Jurkat, Clone E6-1 (cell line): ENCODE measurements at regions not wholly inside any gene's neighbourhood (a gene's known extent, or its start where the extent isn't known, plus 50 kb on each side); places are given as distances from the start of the nearest gene placed in this dataset.
A peak's percentile ranks its signal among the peaks of the same experiment; 100 is the strongest.
"Not testable (repeated sequence)": the region's sequence is repeated elsewhere in the genome, so short reads cannot be mapped to it uniquely, and the experiment has no call there.

Source experiments
- DNase-seq: peaks from one replicate; pipeline ENCODE4 v3.0.0-alpha.2; 2011; ENCODE audit warnings: low read depth, low spot score
- H3K4me3 ChIP-seq: 2 replicates; pipeline ENCODE4 v1.5.1; 2011; ENCODE audit warnings: mild to moderate bottlenecking, low read length, control low read depth, moderate library complexity

GRCh38 chr5:148740079-148740858 is 85.9 kb upstream of the HTR4 start:
- DNase-seq = no peak
- no peak overlapping the region for H3K4me3 ChIP-seq

DNA sequence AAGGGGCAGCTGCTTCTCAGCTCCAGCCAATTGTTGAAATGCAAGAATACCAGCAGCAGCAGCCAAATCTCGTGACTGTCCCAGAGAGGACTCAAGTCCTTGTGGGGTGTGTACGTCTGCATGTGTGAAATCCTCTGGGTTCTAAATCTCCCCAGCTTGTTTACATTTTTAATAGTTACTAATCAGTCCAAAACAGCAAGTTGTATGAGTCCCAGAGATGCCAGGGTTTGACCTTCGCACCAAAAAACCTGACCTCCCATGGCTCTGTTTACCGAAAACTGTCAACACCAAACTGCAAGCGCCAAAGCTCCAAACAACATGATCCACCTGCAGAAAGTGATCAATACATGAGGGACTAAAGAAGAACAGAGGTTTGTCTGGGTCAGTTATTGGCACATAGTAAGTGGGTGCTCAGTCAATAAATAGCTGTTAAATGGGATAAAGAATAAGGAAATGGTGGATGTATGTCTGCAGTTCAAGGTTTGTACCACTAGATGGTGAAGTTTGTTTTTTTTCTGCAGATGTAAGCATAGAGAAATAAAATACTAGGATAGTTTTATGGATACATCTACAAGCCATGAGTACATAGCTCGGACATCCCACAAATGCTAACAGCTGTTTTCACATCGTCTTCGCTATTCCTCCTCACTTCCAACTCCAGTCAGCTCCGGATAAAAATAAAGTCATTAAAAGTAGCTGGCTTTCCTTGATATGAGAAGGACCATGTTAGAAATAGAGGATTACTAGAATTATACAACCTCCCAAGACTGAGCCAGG is 85.3 kb upstream of the ADRB2 start:
- DNase-seq = peak; percentile 45
- no peak overlapping the region for H3K4me3 ChIP-seq

GRCh38 chr5:148741766-148742165 is 84.6 kb upstream of the ADRB2 start:
- DNase-seq, H3K4me3 ChIP-seq: not testable (repeated sequence)

GRCh38 chr5:148744380-148744779 is 82.0 kb upstream of the ADRB2 start:
- H3K4me3 ChIP-seq, DNase-seq: not testable (repeated sequence)

DNA sequence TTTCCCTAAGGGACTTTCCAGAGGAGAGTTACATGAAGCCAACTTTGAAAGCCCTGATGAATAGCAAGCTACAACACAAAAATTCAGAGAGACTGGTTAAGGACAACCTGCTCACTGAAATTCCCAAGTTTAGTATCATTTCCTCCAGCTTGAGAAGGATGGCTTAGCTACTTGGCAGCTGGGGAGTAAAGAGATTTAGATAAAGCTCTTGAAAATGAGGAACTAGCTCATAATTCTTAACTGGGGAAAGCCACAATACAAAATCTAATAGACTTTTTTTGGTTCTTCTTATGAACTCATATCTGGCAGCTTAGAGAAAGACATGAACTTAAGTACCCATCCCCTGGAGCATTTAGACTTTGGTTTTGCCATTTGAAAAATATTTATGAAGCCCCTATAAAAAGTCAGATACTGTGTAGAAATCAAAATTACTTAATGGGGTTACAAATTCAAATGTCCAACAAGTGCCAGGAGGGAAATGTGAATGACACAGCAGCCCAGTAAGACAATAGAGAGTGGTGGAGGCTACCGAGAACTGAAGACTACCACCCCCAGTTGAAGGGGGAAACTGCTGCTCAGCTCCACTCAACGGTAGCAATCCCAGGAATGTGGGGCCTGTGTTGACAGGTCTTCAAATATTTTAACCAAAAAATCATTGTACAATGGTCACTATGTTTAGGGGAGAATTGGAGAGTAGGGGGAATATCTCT is 79.4 kb upstream of the ADRB2 start:
- H3K4me3 ChIP-seq = no peak overlapping the region
- DNase-seq = no peak

DNA sequence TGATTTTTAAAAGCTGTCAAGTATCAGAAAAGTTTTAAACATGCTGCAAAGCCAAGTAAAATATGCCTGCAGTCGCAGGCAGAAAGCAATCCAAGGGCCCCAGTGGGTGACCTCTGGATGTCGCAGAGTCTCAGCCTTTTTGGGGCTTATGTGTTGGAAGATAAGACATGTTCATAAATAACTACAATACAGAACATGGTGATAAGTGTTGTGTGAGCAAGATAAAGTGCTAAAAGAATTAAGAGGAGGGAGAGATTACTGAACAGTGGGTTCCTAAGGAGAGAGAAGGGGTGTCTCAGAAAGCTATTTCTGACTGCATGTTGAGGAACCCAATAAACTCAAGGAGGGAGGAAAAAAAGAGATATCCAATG is 78.9 kb upstream of the ADRB2 start:
- no peak overlapping the region for H3K4me3 ChIP-seq
- no peak for DNase-seq

DNA sequence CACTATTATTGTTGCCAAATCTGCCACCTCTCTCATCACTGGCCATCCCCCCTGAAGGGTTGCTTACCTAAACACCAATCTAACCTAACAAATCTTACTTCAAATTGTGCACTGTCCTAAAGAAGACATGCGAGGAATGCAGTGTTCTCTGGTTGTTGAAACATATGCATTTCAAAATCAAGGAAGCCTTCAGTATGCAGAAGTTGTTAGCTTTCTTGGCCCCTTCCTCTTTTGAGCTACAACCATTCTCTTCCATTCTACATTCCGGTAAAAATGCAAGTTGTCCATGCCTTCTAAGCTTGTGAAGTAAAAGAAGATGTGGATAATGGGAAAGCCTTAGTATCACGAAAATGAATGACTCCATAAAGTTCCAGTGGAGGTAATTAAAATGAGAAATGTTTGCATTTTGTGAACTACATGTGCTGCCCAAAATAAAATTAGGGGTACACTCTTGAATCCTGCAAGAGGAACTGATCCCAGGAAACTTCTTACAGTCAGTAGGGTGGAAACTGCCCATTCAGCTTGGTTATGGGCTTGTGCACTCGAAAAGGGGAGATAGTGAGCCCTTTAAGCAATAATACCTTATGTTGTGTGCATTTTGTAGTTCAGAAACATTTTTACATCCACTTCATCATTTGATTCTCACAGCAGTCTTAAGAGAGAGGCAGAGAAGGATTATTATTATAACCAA is 77.6 kb upstream of the ADRB2 start:
- no peak for DNase-seq

DNA sequence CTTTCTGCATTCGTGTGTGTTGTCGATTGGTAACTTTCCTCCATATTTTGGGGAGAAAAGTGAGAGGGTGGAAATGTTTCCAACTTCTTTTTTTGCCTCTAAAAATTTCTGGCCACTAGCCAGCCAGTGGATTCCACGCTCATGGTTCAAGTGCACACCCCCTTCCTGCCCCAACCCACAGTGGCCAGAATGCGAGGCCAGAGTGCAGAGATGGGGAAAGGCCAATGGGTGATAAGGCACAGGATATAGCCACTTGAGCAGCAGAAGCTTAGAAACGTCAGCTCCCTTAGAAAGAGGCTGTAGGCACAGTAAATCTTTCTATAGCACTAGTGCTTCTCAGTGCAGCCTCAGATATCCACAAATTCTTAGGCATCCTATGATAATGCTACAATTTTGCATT is 75.8 kb upstream of the ADRB2 start:
- H3K4me3 ChIP-seq = no peak overlapping the region
- DNase-seq = no peak

More for the DNA sequence above, 77.6 kb upstream of the ADRB2 start:
- no peak overlapping the region for H3K4me3 ChIP-seq

- no peak for DNase-seq
- H3K4me3 ChIP-seq = no peak overlapping the region
Measured at GRCh38 chr5:148751025-148751424, 75.4 kb upstream of the ADRB2 start.

GRCh38 chr5:148752375-148752774 is 74.0 kb upstream of the ADRB2 start:
- DNase-seq, H3K4me3 ChIP-seq: not testable (repeated sequence)

GRCh38 chr5:148759101-148759500 is 67.3 kb upstream of the ADRB2 start:
- no peak overlapping the region for H3K4me3 ChIP-seq
- DNase-seq = no peak

DNA sequence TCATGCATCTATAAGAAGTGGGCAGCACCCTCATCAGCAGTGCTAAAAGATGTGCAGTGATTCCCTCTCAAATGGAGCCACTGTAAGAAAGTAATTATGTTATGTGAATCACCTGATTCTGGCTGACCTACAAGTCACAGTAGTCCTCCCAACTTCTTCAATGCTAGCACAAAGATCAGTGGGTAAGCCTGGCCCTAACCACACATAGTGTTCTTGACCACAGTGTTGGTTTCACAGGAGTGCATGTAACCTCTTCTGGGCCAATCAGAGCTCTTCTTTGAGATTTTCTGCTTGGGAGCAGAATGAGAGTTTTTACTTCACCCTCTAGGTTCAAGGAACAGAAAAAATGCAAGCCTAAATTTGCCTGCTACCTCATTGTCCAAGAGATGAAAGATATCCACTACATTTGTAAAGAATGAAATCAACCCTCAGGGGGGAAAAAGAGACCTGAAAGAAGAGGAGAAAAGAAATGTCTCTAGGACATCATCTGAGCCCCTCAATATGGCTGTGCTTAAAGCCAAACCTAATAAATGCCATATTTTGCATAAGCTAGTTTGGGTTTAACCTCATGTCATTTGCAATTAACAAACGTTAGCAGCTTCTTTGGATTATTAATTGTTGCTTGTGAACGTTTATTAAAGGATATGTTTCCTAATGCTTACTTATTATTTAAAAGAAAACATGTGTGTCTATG is 65.3 kb upstream of the ADRB2 start:
- DNase-seq = no peak
- no peak overlapping the region for H3K4me3 ChIP-seq

DNA sequence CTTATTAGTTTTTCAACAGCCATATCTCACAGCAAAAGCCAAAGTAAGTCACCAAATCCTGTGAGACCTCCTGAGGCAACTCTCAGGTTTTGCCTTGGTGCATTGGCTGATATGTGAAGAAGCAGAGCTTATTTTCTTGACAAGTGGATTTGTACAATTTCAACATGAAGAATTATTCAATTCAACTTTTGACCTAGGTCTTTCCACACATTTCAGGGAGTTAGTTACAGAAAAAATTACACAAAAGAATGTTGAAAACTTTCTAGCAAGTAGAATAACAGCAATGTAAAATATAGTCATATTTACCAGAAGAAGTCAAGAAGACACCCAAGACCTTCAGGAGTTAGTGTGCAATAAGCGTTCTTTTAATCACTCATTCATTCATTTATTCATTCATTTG is 62.4 kb upstream of the ADRB2 start:
- H3K4me3 ChIP-seq = no peak overlapping the region
- DNase-seq = no peak

GRCh38 chr5:148765061-148765460 is 61.4 kb upstream of the ADRB2 start:
- no peak overlapping the region for H3K4me3 ChIP-seq
- DNase-seq = no peak

- DNase-seq = no peak
- H3K4me3 ChIP-seq = no peak overlapping the region
Measured at GRCh38 chr5:148768806-148769415, 57.5 kb upstream of the ADRB2 start.

GRCh38 chr5:148769941-148770340 is 56.5 kb upstream of the ADRB2 start:
- DNase-seq = peak; percentile 9

DNA sequence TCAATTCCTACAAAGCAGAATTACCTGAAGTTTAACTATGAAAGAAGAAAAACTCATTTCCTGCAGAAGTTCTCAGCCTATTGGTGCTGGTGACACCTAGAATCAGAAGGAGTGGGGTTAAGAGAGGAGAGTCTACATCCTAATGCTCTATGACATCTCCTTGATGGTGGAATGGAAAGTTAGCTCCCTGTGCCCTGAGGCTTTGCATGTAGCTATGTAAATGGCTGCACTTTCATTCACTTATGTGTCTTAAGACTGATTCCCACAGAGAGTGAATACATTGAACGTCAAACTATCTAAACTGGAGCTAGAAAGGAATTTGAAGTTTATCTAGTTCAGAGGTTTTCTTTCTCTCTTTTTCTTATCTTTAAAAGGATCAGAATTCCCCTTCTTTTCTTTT is 52.1 kb upstream of the ADRB2 start:
- no peak for DNase-seq
- H3K4me3 ChIP-seq = no peak overlapping the region

More at GRCh38 chr5:148769941-148770340, 56.5 kb upstream of the ADRB2 start:
- no peak overlapping the region for H3K4me3 ChIP-seq

DNA sequence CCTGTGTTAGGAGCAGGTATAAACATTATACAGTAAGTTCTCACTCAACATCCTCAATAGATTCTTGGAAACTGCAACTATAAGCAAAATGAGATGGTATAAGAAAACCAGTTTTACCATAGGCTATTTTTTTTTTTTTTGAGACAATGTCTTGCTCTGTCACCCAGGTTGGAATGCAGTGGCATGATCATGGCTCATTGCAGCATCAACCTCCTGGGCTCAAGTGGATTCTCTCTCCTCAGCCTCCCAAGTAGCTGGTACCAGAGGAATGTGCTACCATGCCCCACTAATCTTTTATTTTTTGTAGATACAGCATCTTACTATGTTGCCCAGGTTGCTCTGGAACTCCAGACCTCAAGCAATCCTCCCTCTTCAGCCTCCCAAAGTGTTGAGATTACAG is 50.1 kb upstream of the ADRB2 start:
- DNase-seq = no peak
- no peak overlapping the region for H3K4me3 ChIP-seq
